WTC11 (cell line): ENCODE measurements at regions not wholly inside any gene's neighbourhood (a gene's known extent, or its start where the extent isn't known, plus 50 kb on each side); places are given as distances from the start of the nearest gene placed in this dataset.

Experiments
- ATAC-seq: fragments of 200-7000 bp; cut with Tn5 transposase; 2 replicates; pipeline ENCODE4 v1.10.0; 2021; ENCODE audit warnings: mild to moderate bottlenecking, moderate library complexity
- CTCF ChIA-PET: fragments of 300-600 bp; sonication (Branson Sonifier 250); formaldehyde crosslinking; loops from one replicate; lab custom pipeline; 2021; ENCODE audit warnings: antibody characterized with exemption; lab: Charles Lee
- POLR2A ChIA-PET: fragments of 350-600 bp; sonication (Branson Sonifier 250); formaldehyde crosslinking; loops from one replicate; lab custom pipeline; 2021; ENCODE audit warnings: antibody characterized with exemption; lab: Charles Lee
- DNase-seq: peaks from one replicate; pipeline ENCODE4 v3.0.0; 2021; ENCODE audit warnings: low spot score
- H3K27ac Mint-ChIP-seq: 2 replicates; pipeline ENCODE4 v1.8.0; 2021; ENCODE audit warnings: mixed read lengths
- H3K27me3 Mint-ChIP-seq: 2 replicates; pipeline ENCODE4 v1.8.0; 2021; ENCODE audit warnings: low read depth, mild to moderate bottlenecking, moderate library complexity, mixed read lengths
- H3K36me3 Mint-ChIP-seq: 2 replicates; pipeline ENCODE4 v1.8.0; 2021; ENCODE audit warnings: mixed read lengths
- H3K4me1 Mint-ChIP-seq: 2 replicates; pipeline ENCODE4 v1.8.0; 2022; ENCODE audit warnings: mixed read lengths
- H3K4me3 Mint-ChIP-seq: 2 replicates; pipeline ENCODE4 v1.8.0; 2021; ENCODE audit warnings: mild to moderate bottlenecking, moderate library complexity, mixed read lengths
- H3K9me3 Mint-ChIP-seq: 2 replicates; pipeline ENCODE4 v1.8.0; 2021; ENCODE audit warnings: mixed read lengths
- FOXJ3 ChIP-seq: sonication (generic); formaldehyde crosslinking; IDR thresholded peaks from 2 replicates; pipeline ENCODE4 v1.9.0; 2021; ENCODE audit warnings: missing genetic modification reagents, mild to moderate bottlenecking, borderline replicate concordance
- FOXP1 ChIP-seq: sonication (generic); formaldehyde crosslinking; IDR thresholded peaks from 2 replicates; pipeline ENCODE4 v1.8.0; 2022; ENCODE audit warnings: missing genetic modification reagents, mild to moderate bottlenecking, moderate library complexity, borderline replicate concordance
- HMGA2 ChIP-seq: fragments of 250-450 bp; sonication (Bioruptor Pico); IDR thresholded peaks from 2 replicates; pipeline ENCODE4 v1.4.0; 2021; ENCODE audit warnings: mild to moderate bottlenecking, moderate library complexity
- PRRX2 ChIP-seq: fragments of 250-450 bp; sonication (Bioruptor Pico); IDR thresholded peaks from 2 replicates; pipeline ENCODE4 v1.8.0; 2021; ENCODE audit warnings: mild to moderate bottlenecking
- SMAD4 ChIP-seq: sonication (generic); formaldehyde crosslinking; IDR thresholded peaks from 2 replicates; pipeline ENCODE4 v1.8.0; 2022; ENCODE audit warnings: mild to moderate bottlenecking, missing genetic modification reagents
- SP1 ChIP-seq: sonication (generic); formaldehyde crosslinking; conservative IDR thresholded peaks from 2 replicates; pipeline ENCODE4 v1.8.1; 2022; ENCODE audit warnings: missing genetic modification reagents
- TCF7 ChIP-seq: sonication (generic); formaldehyde crosslinking; IDR thresholded peaks from 2 replicates; pipeline ENCODE4 v1.8.0; 2022; ENCODE audit warnings: mild to moderate bottlenecking, low read depth, missing genetic modification reagents, moderate library complexity
- ZBTB21 ChIP-seq: sonication (generic); formaldehyde crosslinking; IDR thresholded peaks from 2 replicates; pipeline ENCODE4 v1.8.1; 2023; ENCODE audit warnings: mild to moderate bottlenecking, missing genetic modification reagents, borderline replicate concordance
- ZNF263 ChIP-seq: sonication (generic); formaldehyde crosslinking; IDR thresholded peaks from 2 replicates; pipeline ENCODE4 v1.8.1; 2022; ENCODE audit warnings: low read depth, mild to moderate bottlenecking, moderate library complexity, missing genetic modification reagents
- ZNF416 ChIP-seq: fragments of 250-450 bp; sonication (Bioruptor Pico); IDR thresholded peaks from 2 replicates; pipeline ENCODE4 v1.9.0; 2021; ENCODE audit warnings: mild to moderate bottlenecking, inconsistent platforms
- TF ChIP-seq, protein P1 (sequence below): fragments of 250-450 bp; sonication (Bioruptor Pico); IDR thresholded peaks from 2 replicates; pipeline ENCODE4 v1.9.0; 2021; ENCODE audit warnings: mild to moderate bottlenecking
- TF ChIP-seq, protein P2 (sequence below): sonication (generic); formaldehyde crosslinking; IDR thresholded peaks from 2 replicates; pipeline ENCODE4 v1.8.0; 2022; ENCODE audit warnings: mild to moderate bottlenecking, missing genetic modification reagents
- TF ChIP-seq, protein P3 (sequence below): sonication (generic); formaldehyde crosslinking; IDR thresholded peaks from 2 replicates; pipeline ENCODE4 v1.8.1; 2022; ENCODE audit warnings: missing genetic modification reagents, borderline replicate concordance
- TF ChIP-seq, protein P4 (sequence below): sonication (generic); formaldehyde crosslinking; IDR thresholded peaks from 2 replicates; pipeline ENCODE4 v1.8.1; 2022; ENCODE audit warnings: mild to moderate bottlenecking, moderate library complexity, missing genetic modification reagents
- TF ChIP-seq, protein P5 (sequence below): sonication (generic); formaldehyde crosslinking; conservative IDR thresholded peaks from 2 replicates; pipeline ENCODE4 v1.8.1; 2022; ENCODE audit warnings: mild to moderate bottlenecking, missing genetic modification reagents
- TF ChIP-seq, protein P6 (sequence below): sonication (generic); formaldehyde crosslinking; IDR thresholded peaks from 2 replicates; pipeline ENCODE4 v1.8.1; 2022; ENCODE audit warnings: low read depth, mild to moderate bottlenecking, moderate library complexity, missing genetic modification reagents, borderline replicate concordance
- TF ChIP-seq, protein P7 (sequence below): sonication (generic); formaldehyde crosslinking; IDR thresholded peaks from 2 replicates; pipeline ENCODE4 v1.8.0; 2022; ENCODE audit warnings: mild to moderate bottlenecking, missing genetic modification reagents
- TF ChIP-seq, protein P8 (sequence below): sonication (generic); formaldehyde crosslinking; IDR thresholded peaks from 2 replicates; pipeline ENCODE4 v1.8.1; 2022; ENCODE audit warnings: low read depth, missing genetic modification reagents, borderline replicate concordance
- TF ChIP-seq, protein P9 (sequence below): sonication (generic); formaldehyde crosslinking; IDR thresholded peaks from 2 replicates; pipeline ENCODE4 v1.8.1; 2023; ENCODE audit warnings: mild to moderate bottlenecking, missing genetic modification reagents, moderate library complexity
- TF ChIP-seq, protein P10 (sequence below): sonication (generic); formaldehyde crosslinking; IDR thresholded peaks from 2 replicates; pipeline ENCODE4 v1.8.1; 2023; ENCODE audit warnings: mild to moderate bottlenecking, moderate library complexity, missing genetic modification reagents

DNA sequence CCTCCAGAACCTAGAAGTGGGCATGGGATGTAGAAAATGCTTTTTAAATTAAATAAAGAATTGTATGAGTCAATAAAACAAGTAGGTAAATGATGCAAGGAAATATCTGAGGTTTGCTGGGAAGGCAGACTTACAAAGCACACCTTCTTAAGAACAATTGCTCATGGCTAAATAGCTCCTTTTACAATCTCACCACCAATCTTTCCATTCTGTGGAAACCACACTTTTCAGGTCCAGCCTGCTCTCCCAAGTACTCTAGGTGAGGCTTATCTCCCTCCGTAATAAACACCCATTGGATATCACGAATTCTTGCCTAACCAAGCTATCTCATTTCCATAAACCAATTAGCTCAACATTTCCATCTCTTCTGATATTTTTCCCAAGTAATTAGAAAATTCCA is 91.5 kb upstream of the SLC8A1 start:
- DNase-seq (no peak), ATAC-seq (no peak)
- no peaks in the 10 kb centered on the region; the same call in 1 of the 2 replicates for H3K27me3 Mint-ChIP-seq
- no peak overlapping the region; the same call in 1 of the 2 replicates for H3K27ac Mint-ChIP-seq
- H3K36me3 Mint-ChIP-seq: no peaks in the 10 kb centered on the region
- TF ChIP-seq TCF7 (no peak), SP1 (no peak), HMGA2 (CRISPR knock-in tag) (no peak), ZNF416 (no peak), SMAD4 (no peak), FOXP1 (no peak)
- TF ChIP-seq, protein P1, sequence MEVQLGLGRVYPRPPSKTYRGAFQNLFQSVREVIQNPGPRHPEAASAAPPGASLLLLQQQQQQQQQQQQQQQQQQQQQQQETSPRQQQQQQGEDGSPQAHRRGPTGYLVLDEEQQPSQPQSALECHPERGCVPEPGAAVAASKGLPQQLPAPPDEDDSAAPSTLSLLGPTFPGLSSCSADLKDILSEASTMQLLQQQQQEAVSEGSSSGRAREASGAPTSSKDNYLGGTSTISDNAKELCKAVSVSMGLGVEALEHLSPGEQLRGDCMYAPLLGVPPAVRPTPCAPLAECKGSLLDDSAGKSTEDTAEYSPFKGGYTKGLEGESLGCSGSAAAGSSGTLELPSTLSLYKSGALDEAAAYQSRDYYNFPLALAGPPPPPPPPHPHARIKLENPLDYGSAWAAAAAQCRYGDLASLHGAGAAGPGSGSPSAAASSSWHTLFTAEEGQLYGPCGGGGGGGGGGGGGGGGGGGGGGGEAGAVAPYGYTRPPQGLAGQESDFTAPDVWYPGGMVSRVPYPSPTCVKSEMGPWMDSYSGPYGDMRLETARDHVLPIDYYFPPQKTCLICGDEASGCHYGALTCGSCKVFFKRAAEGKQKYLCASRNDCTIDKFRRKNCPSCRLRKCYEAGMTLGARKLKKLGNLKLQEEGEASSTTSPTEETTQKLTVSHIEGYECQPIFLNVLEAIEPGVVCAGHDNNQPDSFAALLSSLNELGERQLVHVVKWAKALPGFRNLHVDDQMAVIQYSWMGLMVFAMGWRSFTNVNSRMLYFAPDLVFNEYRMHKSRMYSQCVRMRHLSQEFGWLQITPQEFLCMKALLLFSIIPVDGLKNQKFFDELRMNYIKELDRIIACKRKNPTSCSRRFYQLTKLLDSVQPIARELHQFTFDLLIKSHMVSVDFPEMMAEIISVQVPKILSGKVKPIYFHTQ: no peak
- TF ChIP-seq, protein P2, sequence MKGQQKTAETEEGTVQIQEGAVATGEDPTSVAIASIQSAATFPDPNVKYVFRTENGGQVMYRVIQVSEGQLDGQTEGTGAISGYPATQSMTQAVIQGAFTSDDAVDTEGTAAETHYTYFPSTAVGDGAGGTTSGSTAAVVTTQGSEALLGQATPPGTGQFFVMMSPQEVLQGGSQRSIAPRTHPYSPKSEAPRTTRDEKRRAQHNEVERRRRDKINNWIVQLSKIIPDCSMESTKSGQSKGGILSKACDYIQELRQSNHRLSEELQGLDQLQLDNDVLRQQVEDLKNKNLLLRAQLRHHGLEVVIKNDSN: no peak
- TF ChIP-seq, protein P3, sequence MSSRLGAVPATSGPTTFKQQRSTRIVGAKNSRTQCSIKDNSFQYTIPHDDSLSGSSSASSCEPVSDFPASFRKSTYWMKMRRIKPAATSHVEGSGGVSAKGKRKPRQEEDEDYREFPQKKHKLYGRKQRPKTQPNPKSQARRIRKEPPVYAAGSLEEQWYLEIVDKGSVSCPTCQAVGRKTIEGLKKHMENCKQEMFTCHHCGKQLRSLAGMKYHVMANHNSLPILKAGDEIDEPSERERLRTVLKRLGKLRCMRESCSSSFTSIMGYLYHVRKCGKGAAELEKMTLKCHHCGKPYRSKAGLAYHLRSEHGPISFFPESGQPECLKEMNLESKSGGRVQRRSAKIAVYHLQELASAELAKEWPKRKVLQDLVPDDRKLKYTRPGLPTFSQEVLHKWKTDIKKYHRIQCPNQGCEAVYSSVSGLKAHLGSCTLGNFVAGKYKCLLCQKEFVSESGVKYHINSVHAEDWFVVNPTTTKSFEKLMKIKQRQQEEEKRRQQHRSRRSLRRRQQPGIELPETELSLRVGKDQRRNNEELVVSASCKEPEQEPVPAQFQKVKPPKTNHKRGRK (CRISPR knock-in tag): no peak
- TF ChIP-seq, protein P4, sequence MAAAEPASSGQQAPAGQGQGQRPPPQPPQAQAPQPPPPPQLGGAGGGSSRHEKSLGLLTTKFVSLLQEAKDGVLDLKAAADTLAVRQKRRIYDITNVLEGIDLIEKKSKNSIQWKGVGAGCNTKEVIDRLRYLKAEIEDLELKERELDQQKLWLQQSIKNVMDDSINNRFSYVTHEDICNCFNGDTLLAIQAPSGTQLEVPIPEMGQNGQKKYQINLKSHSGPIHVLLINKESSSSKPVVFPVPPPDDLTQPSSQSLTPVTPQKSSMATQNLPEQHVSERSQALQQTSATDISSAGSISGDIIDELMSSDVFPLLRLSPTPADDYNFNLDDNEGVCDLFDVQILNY (CRISPR knock-in tag): no peak
- TF ChIP-seq, protein P5, sequence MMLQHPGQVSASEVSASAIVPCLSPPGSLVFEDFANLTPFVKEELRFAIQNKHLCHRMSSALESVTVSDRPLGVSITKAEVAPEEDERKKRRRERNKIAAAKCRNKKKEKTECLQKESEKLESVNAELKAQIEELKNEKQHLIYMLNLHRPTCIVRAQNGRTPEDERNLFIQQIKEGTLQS (CRISPR knock-in tag): no peak
- TF ChIP-seq, protein P6, sequence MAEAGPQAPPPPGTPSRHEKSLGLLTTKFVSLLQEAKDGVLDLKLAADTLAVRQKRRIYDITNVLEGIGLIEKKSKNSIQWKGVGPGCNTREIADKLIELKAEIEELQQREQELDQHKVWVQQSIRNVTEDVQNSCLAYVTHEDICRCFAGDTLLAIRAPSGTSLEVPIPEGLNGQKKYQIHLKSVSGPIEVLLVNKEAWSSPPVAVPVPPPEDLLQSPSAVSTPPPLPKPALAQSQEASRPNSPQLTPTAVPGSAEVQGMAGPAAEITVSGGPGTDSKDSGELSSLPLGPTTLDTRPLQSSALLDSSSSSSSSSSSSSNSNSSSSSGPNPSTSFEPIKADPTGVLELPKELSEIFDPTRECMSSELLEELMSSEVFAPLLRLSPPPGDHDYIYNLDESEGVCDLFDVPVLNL: no peak
- TF ChIP-seq, protein P7, sequence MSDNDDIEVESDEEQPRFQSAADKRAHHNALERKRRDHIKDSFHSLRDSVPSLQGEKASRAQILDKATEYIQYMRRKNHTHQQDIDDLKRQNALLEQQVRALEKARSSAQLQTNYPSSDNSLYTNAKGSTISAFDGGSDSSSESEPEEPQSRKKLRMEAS: no peak
- no peak overlapping the region for H3K4me3 Mint-ChIP-seq
- H3K9me3 Mint-ChIP-seq: no peaks in the 10 kb centered on the region
- H3K4me1 Mint-ChIP-seq: peaks cover 20% of the 10 kb centered on the region
- ChIA-PET POLR2A (interaction anchor here (0.6 kb wide), 1 partner anchor 709 kb away, joined by 6 read pairs; no protein-coding TSS in a partner anchor), CTCF (interaction anchor here (1.7 kb wide), 1 partner anchor 11 kb away, joined by 8 read pairs; no protein-coding TSS in a partner anchor)

DNA sequence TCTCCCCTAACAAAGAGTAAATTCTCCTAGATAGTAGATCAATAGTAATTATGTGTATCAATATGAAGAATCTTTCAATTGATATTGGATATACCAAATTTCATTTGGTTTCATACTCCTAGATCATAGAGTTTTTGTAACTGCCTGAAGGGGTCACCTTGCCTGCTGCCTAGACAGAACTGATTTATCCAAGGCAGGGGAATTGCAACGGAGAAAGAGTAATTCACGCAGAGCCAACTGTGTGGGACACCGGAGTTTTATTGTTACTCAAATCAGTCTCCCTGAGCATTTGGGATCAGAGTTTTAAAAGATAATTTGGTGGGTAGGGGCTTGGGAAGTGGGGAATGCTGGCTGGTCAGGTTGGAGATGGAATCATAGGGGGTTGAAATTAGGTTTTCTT is 92.2 kb upstream of the SLC8A1 start:
- H3K4me3 Mint-ChIP-seq: no peak overlapping the region
- CTCF ChIA-PET: interaction anchor here (0.8 kb wide), 1 partner anchor 10 kb away, joined by 3 read pairs; no protein-coding TSS in a partner anchor

DNA sequence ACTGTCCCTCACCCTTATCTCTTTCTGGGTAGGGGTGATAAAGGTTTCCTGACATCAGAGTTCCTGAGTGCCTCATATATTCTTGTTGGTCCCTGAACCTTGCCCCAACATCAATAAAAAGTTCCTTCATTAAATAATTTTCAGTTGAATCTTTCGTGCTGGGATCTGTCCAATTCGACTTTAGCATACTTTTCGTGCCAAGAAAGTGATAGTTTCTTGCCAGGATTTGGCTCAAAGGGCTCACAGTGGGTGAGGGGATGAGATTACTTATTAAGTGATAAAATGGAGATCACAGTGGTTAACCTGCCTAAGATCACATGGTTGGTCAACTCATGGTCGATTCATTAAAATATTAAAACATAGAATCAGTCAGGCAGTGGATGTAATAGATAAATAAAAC is 93.8 kb upstream of the SLC8A1 start:
- Mint-ChIP-seq H3K27me3 (no peaks in the 10 kb centered on the region; the same call in 1 of the 2 replicates), H3K9me3 (no peaks in the 10 kb centered on the region), H3K27ac (no peak overlapping the region), H3K4me3 (no peak overlapping the region), H3K36me3 (no peaks in the 10 kb centered on the region), H3K4me1 (peaks cover 20% of the 10 kb centered on the region)
- POLR2A ChIA-PET: no interaction called here
- CTCF ChIA-PET: no interaction called here
- DNase-seq (no peak), ATAC-seq (no peak)
- TF ChIP-seq, protein P8, sequence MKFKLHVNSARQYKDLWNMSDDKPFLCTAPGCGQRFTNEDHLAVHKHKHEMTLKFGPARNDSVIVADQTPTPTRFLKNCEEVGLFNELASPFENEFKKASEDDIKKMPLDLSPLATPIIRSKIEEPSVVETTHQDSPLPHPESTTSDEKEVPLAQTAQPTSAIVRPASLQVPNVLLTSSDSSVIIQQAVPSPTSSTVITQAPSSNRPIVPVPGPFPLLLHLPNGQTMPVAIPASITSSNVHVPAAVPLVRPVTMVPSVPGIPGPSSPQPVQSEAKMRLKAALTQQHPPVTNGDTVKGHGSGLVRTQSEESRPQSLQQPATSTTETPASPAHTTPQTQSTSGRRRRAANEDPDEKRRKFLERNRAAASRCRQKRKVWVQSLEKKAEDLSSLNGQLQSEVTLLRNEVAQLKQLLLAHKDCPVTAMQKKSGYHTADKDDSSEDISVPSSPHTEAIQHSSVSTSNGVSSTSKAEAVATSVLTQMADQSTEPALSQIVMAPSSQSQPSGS (CRISPR knock-in tag): no peak
- TF ChIP-seq, protein P9, sequence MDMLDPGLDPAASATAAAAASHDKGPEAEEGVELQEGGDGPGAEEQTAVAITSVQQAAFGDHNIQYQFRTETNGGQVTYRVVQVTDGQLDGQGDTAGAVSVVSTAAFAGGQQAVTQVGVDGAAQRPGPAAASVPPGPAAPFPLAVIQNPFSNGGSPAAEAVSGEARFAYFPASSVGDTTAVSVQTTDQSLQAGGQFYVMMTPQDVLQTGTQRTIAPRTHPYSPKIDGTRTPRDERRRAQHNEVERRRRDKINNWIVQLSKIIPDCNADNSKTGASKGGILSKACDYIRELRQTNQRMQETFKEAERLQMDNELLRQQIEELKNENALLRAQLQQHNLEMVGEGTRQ: no peak
- TF ChIP-seq, protein P4 (CRISPR knock-in tag): no peak
- TF ChIP-seq, protein P10, sequence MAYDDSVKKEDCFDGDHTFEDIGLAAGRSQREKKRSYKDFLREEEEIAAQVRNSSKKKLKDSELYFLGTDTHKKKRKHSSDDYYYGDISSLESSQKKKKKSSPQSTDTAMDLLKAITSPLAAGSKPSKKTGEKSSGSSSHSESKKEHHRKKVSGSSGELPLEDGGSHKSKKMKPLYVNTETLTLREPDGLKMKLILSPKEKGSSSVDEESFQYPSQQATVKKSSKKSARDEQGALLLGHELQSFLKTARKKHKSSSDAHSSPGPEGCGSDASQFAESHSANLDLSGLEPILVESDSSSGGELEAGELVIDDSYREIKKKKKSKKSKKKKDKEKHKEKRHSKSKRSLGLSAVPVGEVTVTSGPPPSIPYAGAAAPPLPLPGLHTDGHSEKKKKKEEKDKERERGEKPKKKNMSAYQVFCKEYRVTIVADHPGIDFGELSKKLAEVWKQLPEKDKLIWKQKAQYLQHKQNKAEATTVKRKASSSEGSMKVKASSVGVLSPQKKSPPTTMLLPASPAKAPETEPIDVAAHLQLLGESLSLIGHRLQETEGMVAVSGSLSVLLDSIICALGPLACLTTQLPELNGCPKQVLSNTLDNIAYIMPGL (CRISPR knock-in tag): no peak
- TF ChIP-seq ZNF263 (CRISPR knock-in tag): no peak

More for the DNA sequence above, 92.2 kb upstream of the SLC8A1 start:
- no peak for DNase-seq
- H3K27me3 Mint-ChIP-seq: no peaks in the 10 kb centered on the region; the same call in 1 of the 2 replicates
- TF ChIP-seq PRRX2 (CRISPR knock-in tag) (no peak), HMGA2 (CRISPR knock-in tag) (no peak), FOXJ3 (CRISPR knock-in tag) (no peak), ZBTB21 (no peak)
- H3K4me1 Mint-ChIP-seq: peaks cover 20% of the 10 kb centered on the region
- peak; percentile 56 for ATAC-seq
- no peaks in the 10 kb centered on the region for H3K9me3 Mint-ChIP-seq
- POLR2A ChIA-PET: no interaction called here
- peak overlapping the region; percentile 12 for H3K27ac Mint-ChIP-seq
- H3K36me3 Mint-ChIP-seq: no peaks in the 10 kb centered on the region
